ENCODE measurements at regions not wholly inside any gene's neighbourhood (a gene's known extent, or its start where the extent isn't known, plus 50 kb on each side); places are given as distances from the start of the nearest gene placed in this dataset.

GRCh38 chr11:70568814-70569617 lies 170.7 kb downstream of the CTTN start:
- Histone ChIP-seq H3K79me2 (replicated peaks; ENCODE audit: insufficient read depth) (no peaks in the 10 kb centered on the region), H4K20me1 (replicated peaks; ENCODE audit: insufficient read depth) (no peaks in the 10 kb centered on the region), H3K27ac (ENCODE audit: low read depth) (no peak overlapping the region), H3K27me3 (ENCODE audit: insufficient read depth) (no peaks in the 10 kb centered on the region), H3K36me3 (ENCODE audit: insufficient read depth) (no peaks in the 10 kb centered on the region), H3F3A (replicated peaks; ENCODE audit: low read depth) (no peaks in the 10 kb centered on the region), H3K4me1 (ENCODE audit: insufficient read depth) (peaks cover 12% of the 10 kb centered on the region), H2AFZ (no peak overlapping the region), H3K4me3 (no peak overlapping the region), H3K9me2 (ENCODE audit: insufficient read depth) (no peaks in the 10 kb centered on the region; the same call in 1 of the 2 replicates), H3K4me2 (no peak overlapping the region)
- Mint-ChIP-seq H3K9me3 (no peaks in the 10 kb centered on the region), H3K27me3 (ENCODE audit: insufficient read depth, low read depth, poor library complexity) (peaks cover 15% of the 10 kb centered on the region), H3K36me3 (ENCODE audit: low read depth) (peaks cover 8% of the 10 kb centered on the region; the same call in 1 of the 3 replicates), H3K4me3 (no peak overlapping the region), H3K4me1 (peaks cover 25% of the 10 kb centered on the region), H3K27ac (no peak overlapping the region)
- DNase-seq (ENCODE audit: low spot score): no peak
- ATAC-seq: no peak; the same call in 2 of the 3 replicates
- TF ChIP-seq REST (IDR thresholded peaks at IDR 0.05; ENCODE audit: unreplicated experiment) (no peak), CTCF (conservative IDR thresholded peaks at IDR 0.05; ENCODE audit: low read depth in 2 of 2) (no peak), STAT1 (IDR thresholded peaks at IDR 0.05; ENCODE audit: unreplicated experiment) (no peak), EZH2phosphoT487 (IDR thresholded peaks at IDR 0.05; ENCODE audit: unreplicated experiment) (no peak), POLR2AphosphoS5 (IDR thresholded peaks at IDR 0.05; ENCODE audit: low read depth) (no peak), EZH2 (IDR thresholded peaks at IDR 0.05; ENCODE audit: low read depth, unreplicated experiment) (no peak), ZNF331 (CRISPR knock-in tag; IDR thresholded peaks at IDR 0.05; ENCODE audit: low read depth) (no peak), NANOG (IDR thresholded peaks at IDR 0.05; ENCODE audit: borderline replicate concordance) (no peak), ETS1 (IDR thresholded peaks at IDR 0.05) (no peak)

Data from GM23338 (cell line).